ENCODE measurements at regions not wholly inside any gene's neighbourhood (a gene's known extent, or its start where the extent isn't known, plus 50 kb on each side); places are given as distances from the start of the nearest gene placed in this dataset.

DNA sequence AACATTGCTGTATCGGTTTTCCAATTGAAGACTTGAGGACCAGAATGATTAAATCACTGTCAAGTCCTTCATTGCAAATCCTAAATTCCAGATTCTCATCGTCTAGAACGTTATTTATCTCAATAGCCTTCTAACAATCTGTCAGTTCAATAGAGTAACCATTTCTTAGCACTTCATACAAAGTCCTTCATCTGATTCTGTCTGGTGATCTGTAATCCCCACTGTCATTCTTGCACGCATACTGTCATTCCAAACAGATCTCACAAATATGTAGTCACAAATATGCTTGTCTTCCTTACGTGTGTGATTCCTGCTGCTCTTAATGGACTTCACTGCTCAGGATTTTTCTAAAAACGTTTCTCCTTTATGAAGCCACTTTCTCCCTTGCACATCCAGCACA, 1197.5 kb downstream of the EFNB2 start:
- no peak for TF ChIP-seq POLR2A (IDR thresholded peaks at IDR 0.05; ENCODE audit: extremely low read depth, insufficient read length)
- TF ChIP-seq, protein P1, sequence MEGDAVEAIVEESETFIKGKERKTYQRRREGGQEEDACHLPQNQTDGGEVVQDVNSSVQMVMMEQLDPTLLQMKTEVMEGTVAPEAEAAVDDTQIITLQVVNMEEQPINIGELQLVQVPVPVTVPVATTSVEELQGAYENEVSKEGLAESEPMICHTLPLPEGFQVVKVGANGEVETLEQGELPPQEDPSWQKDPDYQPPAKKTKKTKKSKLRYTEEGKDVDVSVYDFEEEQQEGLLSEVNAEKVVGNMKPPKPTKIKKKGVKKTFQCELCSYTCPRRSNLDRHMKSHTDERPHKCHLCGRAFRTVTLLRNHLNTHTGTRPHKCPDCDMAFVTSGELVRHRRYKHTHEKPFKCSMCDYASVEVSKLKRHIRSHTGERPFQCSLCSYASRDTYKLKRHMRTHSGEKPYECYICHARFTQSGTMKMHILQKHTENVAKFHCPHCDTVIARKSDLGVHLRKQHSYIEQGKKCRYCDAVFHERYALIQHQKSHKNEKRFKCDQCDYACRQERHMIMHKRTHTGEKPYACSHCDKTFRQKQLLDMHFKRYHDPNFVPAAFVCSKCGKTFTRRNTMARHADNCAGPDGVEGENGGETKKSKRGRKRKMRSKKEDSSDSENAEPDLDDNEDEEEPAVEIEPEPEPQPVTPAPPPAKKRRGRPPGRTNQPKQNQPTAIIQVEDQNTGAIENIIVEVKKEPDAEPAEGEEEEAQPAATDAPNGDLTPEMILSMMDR (IDR thresholded peaks at IDR 0.05; ENCODE audit: low read depth, low read length) = no peak
- TF ChIP-seq, protein P2, sequence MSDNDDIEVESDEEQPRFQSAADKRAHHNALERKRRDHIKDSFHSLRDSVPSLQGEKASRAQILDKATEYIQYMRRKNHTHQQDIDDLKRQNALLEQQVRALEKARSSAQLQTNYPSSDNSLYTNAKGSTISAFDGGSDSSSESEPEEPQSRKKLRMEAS (IDR thresholded peaks at IDR 0.05; ENCODE audit: low read depth, low read length) = no peak

Data from NB4 (cell line).